ENCODE measurements at regions not wholly inside any gene's neighbourhood (a gene's known extent, or its start where the extent isn't known, plus 50 kb on each side); places are given as distances from the start of the nearest gene placed in this dataset.

DNA sequence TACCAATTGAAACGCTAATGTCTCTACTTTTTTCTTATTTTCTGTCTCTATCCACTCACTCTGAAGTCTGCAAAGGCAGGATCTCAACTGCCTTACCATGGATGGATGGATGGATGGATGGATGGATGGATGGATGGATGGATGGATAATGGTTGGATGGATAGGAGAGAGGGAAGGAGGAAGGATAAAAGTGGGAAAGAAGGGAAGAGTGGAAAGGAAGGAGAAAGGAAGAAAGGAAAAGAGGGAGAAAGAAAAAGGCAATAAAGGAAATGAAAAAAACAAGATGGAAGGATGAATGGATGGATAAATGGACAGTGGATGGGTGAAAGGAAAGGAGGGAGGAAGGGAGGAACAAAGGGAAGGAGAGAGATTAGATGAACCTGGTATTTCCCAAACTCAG is 506.0 kb downstream of the MN1 start:
- no peaks in the 10 kb centered on the region for H3K36me3 Mint-ChIP-seq (ENCODE audit: low read depth)
- no peak overlapping the region for H3K4me3 Mint-ChIP-seq

GRCh38 chr22:27296091-27296675 is 505.4 kb downstream of the MN1 start:
- H3K4me1 Mint-ChIP-seq, result no peaks in the 10 kb centered on the region
- H3K36me3 Mint-ChIP-seq (ENCODE audit: low read depth), result no peaks in the 10 kb centered on the region
- no peaks in the 10 kb centered on the region for H3K9me3 Mint-ChIP-seq
- H3K27me3 Mint-ChIP-seq, result peaks cover 36% of the 10 kb centered on the region
- no peak for ATAC-seq (replicated peaks)
- no peak overlapping the region for H3K4me3 Mint-ChIP-seq
- no peak overlapping the region for H3K27ac Mint-ChIP-seq

More for the DNA sequence above, 506.0 kb downstream of the MN1 start:
- H3K27me3 Mint-ChIP-seq, result peaks cover 36% of the 10 kb centered on the region
- no peaks in the 10 kb centered on the region for H3K4me1 Mint-ChIP-seq
- no peak overlapping the region for H3K27ac Mint-ChIP-seq
- ATAC-seq (replicated peaks), result no peak
- H3K9me3 Mint-ChIP-seq, result no peaks in the 10 kb centered on the region

DNA sequence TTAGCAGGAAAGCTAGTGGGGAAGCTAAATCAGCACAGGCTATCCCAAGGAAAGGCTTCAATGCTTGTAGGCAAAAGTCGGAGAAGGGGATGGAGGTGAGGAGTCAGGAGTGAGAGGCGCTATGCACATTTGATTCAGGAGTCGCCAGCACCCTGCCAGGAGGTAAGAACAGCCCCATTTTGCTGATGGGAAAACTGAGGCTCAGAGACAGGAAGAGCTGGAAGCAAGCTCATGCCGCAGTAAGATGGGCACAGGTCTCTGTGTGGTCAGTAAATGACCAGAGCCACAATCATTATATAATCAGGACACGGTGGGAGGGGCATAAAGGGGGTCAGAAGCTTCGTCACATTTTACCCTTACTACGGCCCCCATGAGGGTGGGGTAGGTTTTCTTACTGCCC is 504.4 kb downstream of the MN1 start:
- H3K36me3 Mint-ChIP-seq (ENCODE audit: low read depth), result no peaks in the 10 kb centered on the region
- H3K4me3 Mint-ChIP-seq, result no peak overlapping the region
- no peak for ATAC-seq (replicated peaks)

DNA sequence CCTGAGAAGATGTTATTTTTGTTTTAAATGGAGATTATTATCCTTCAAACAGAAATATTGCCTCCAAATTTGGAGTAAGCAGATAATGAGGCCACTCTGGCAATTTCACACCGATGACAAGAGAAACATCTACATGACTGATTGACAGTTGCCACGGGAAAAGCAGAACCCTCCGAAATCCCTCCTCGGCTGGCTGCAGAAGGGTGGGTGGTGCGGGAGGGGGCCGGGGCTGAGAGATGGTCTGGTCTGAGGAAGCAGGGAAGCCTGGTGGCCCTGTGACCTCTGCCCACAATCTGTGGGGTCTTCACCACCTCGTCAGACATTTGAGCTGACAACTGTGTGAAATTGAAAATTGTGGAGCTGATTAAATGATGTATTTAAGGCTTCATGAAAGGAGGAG is 503.2 kb downstream of the MN1 start:
- Mint-ChIP-seq H3K27ac (no peak overlapping the region), H3K4me3 (no peak overlapping the region), H3K9me3 (no peaks in the 10 kb centered on the region), H3K4me1 (no peaks in the 10 kb centered on the region), H3K27me3 (peaks cover 39% of the 10 kb centered on the region), H3K36me3 (ENCODE audit: low read depth) (no peaks in the 10 kb centered on the region)
- no peak for ATAC-seq (replicated peaks)

More for the DNA sequence above, 504.4 kb downstream of the MN1 start:
- no peak overlapping the region for H3K27ac Mint-ChIP-seq
- H3K9me3 Mint-ChIP-seq, result no peaks in the 10 kb centered on the region
- H3K27me3 Mint-ChIP-seq, result peaks cover 39% of the 10 kb centered on the region
- no peaks in the 10 kb centered on the region for H3K4me1 Mint-ChIP-seq

DNA sequence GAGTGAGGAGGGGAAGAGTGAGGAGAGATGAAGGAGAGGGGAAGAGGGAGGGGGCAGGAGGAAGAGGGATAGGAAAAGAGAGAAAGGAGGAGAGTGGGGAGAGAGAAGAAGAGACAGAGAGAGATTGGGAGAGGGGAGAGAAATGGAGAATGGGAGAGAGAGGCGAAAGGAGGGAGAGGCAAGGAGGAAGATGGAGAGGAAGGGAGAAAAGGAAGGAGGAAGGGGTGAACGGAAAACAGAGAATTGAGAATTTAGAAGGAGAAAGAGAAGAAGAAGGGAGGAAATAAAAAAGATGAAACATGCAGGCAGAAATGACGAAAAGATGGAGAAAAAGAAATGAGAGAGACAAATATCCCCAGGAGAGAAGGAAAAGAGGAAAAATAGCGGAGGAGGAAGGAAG is 502.8 kb downstream of the MN1 start:
- H3K36me3 Mint-ChIP-seq (ENCODE audit: low read depth), result no peaks in the 10 kb centered on the region
- no peak overlapping the region for H3K4me3 Mint-ChIP-seq
- no peaks in the 10 kb centered on the region for H3K4me1 Mint-ChIP-seq
- no peaks in the 10 kb centered on the region for H3K9me3 Mint-ChIP-seq
- ATAC-seq (replicated peaks), result no peak
- H3K27ac Mint-ChIP-seq, result no peak overlapping the region
- peaks cover 42% of the 10 kb centered on the region for H3K27me3 Mint-ChIP-seq

DNA sequence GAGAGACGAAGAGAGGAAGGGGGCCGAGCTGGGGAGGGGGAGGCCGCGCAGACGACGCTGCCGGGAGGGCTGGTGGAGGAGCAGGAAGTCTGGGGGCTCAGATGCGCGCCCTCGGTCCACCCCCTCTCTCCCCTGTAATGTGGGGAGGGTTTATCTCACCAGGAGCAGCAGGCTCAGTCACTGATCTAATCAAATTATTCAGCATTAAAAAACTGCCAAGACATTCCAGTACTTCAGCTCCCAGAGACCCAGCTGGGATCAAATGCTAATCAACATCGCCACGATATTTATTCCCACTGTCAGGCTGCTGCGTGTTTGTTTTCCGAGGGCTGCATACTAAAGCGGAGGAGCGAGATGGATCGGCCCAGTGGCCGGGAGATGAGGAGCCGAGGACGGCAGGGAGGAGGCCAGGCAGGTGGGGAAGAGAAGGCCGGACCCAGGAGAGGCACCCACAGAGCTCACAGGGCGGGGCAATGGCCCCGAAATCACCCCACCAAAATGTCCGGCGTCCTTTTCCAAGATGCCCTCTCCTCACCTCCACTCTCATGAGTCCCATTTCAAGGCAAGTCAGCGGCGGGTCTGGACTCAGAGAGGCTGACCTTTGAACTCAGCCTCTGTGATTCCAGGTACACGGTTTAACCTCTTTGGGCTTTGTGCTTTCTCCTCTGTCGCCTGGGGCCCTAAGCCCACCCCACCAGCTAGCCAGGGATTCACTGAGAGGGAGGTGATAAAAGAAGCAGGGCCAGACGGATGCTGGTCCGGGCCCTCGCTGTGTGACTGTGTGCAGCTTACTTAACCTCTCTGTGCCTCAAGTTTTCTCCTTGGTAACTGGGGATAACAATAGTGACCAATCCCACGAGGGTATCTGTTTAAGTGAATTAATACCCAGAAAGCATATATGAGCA is 502.1 kb downstream of the MN1 start:
- Mint-ChIP-seq H3K27ac (no peak overlapping the region), H3K9me3 (no peaks in the 10 kb centered on the region), H3K4me3 (no peak overlapping the region), H3K36me3 (ENCODE audit: low read depth) (no peaks in the 10 kb centered on the region), H3K27me3 (peaks cover 42% of the 10 kb centered on the region), H3K4me1 (no peaks in the 10 kb centered on the region)
- no peak for ATAC-seq (replicated peaks)

DNA sequence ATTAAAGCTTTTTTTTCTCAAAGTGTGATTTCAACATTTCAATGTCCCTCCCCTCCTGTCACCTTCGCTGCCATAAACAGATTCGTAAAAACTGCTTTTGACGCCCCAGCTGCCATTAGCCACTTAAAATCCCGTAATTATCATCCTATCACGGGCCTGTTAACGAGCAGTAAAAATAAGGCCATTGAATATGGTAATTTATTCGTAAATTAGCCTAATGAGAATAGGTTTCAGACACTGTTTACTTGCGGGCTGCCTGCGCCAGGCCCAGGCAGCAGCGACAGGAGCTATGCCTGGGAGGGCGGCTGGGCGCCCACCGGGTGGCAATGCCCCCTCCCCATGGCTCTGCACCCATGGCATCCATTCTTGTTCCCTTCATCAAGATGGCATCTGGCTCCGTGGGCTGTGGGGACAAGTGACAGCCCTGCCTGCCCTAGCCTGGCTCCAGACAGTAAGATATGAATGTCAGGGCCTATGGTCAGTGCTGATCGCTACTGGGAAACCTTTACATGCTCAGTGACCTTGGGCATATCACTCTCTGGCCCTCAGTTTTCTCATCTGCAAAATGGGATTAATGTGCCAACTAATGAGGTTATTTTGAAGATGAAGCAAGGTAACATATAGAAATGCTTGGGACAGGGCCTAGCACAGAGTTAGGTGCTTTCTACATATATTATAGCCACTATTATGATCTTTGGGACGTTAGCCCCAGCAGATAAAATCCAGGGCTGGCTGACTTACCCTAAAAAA is 500.8 kb downstream of the MN1 start:
- ATAC-seq (replicated peaks), result no peak
- H3K4me1 Mint-ChIP-seq, result no peaks in the 10 kb centered on the region
- H3K27ac Mint-ChIP-seq, result no peak overlapping the region
- H3K36me3 Mint-ChIP-seq (ENCODE audit: low read depth), result no peaks in the 10 kb centered on the region
- no peak overlapping the region for H3K4me3 Mint-ChIP-seq
- H3K9me3 Mint-ChIP-seq, result no peaks in the 10 kb centered on the region
- peaks cover 37% of the 10 kb centered on the region for H3K27me3 Mint-ChIP-seq

DNA sequence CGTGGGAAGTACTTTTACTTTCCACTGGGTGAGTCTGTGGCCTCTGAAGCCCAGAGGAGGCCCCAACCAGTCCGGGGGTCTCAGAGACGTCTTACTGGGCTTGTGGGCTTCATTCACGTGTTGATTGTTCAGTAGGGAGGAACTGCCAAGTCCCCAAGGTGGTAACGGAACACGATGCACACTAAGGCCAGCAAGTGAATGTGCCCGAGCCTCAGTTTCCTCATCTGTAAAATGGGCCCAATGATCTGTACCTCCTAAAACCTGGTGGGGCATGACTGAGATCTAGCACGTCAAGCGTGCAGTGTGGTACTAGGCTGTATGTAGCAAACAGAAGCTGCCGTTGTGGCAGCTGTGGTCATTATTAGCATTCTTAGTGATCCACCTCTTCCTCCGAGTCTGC is 499.1 kb downstream of the MN1 start:
- H3K27ac Mint-ChIP-seq, result no peak overlapping the region
- ATAC-seq (replicated peaks), result no peak
- H3K36me3 Mint-ChIP-seq (ENCODE audit: low read depth), result no peaks in the 10 kb centered on the region
- no peaks in the 10 kb centered on the region for H3K9me3 Mint-ChIP-seq
- H3K4me3 Mint-ChIP-seq, result no peak overlapping the region
- no peaks in the 10 kb centered on the region for H3K4me1 Mint-ChIP-seq
- peaks cover 24% of the 10 kb centered on the region for H3K27me3 Mint-ChIP-seq

- ATAC-seq (replicated peaks), result no peak
- H3K4me3 Mint-ChIP-seq, result no peak overlapping the region
- H3K4me1 Mint-ChIP-seq, result no peaks in the 10 kb centered on the region
- H3K36me3 Mint-ChIP-seq (ENCODE audit: low read depth), result no peaks in the 10 kb centered on the region
- no peak overlapping the region for H3K27ac Mint-ChIP-seq
- H3K27me3 Mint-ChIP-seq, result peaks cover 14% of the 10 kb centered on the region
- no peaks in the 10 kb centered on the region for H3K9me3 Mint-ChIP-seq
These were observed 497.8 kb downstream of the MN1 start for GRCh38 chr22:27303718-27304117.

GRCh38 chr22:27306771-27307170 is 494.8 kb downstream of the MN1 start:
- no peak for ATAC-seq (replicated peaks)
- H3K36me3 Mint-ChIP-seq (ENCODE audit: low read depth), result no peaks in the 10 kb centered on the region
- H3K9me3 Mint-ChIP-seq, result no peaks in the 10 kb centered on the region
- H3K4me1 Mint-ChIP-seq, result no peaks in the 10 kb centered on the region
- H3K27ac Mint-ChIP-seq, result no peak overlapping the region
- H3K27me3 Mint-ChIP-seq, result peaks cover 12% of the 10 kb centered on the region
- H3K4me3 Mint-ChIP-seq, result no peak overlapping the region

- Mint-ChIP-seq H3K27ac (no peak overlapping the region), H3K27me3 (peaks cover 10% of the 10 kb centered on the region), H3K4me1 (no peaks in the 10 kb centered on the region), H3K9me3 (no peaks in the 10 kb centered on the region), H3K4me3 (no peak overlapping the region), H3K36me3 (ENCODE audit: low read depth) (no peaks in the 10 kb centered on the region)
- ATAC-seq (replicated peaks), result no peak
These were observed 493.9 kb downstream of the MN1 start for GRCh38 chr22:27307545-27308247.

DNA sequence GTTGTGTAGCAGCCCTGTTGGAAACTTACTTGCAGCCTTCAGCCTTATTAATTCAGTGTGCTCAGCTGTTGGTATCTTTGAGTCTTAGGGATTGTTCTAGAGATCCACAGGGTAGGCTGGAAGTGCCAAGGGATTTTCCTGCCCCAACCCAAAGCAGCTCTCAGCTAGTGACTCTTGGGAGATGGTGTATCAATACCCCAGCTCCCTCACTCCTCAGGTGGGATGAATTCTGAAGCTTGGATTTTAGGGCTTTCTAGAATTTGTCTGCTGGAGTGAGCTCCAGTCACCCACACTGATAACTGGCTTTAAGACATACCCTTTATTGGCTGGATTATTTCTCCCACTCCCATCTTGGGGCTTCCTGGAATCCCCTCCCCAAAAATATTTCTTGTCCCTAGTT is 493.0 kb downstream of the MN1 start:
- no peak overlapping the region for H3K4me3 Mint-ChIP-seq
- H3K27ac Mint-ChIP-seq, result no peak overlapping the region
- peaks cover 9% of the 10 kb centered on the region for H3K27me3 Mint-ChIP-seq
- no peaks in the 10 kb centered on the region for H3K4me1 Mint-ChIP-seq
- no peaks in the 10 kb centered on the region for H3K9me3 Mint-ChIP-seq
- ATAC-seq (replicated peaks), result no peak
- H3K36me3 Mint-ChIP-seq (ENCODE audit: low read depth), result no peaks in the 10 kb centered on the region

- peaks cover 7% of the 10 kb centered on the region for H3K27me3 Mint-ChIP-seq
- no peak overlapping the region for H3K4me3 Mint-ChIP-seq
- no peak for ATAC-seq (replicated peaks)
- H3K36me3 Mint-ChIP-seq (ENCODE audit: low read depth), result no peaks in the 10 kb centered on the region
- H3K4me1 Mint-ChIP-seq, result no peaks in the 10 kb centered on the region
- no peaks in the 10 kb centered on the region for H3K9me3 Mint-ChIP-seq
- H3K27ac Mint-ChIP-seq, result no peak overlapping the region
These were observed 491.9 kb downstream of the MN1 start for GRCh38 chr22:27309697-27310096.

- Mint-ChIP-seq H3K27me3 (peaks cover 15% of the 10 kb centered on the region), H3K4me3 (no peak overlapping the region), H3K4me1 (no peaks in the 10 kb centered on the region), H3K9me3 (no peaks in the 10 kb centered on the region), H3K36me3 (ENCODE audit: low read depth) (no peaks in the 10 kb centered on the region), H3K27ac (no peak overlapping the region)
- no peak for ATAC-seq (replicated peaks)
These were observed 490.4 kb downstream of the MN1 start for GRCh38 chr22:27310966-27311697.
